Sigmoid colon (tissue), 4 donors: ENCODE measurements at regions not wholly inside any gene's neighbourhood (a gene's known extent, or its start where the extent isn't known, plus 50 kb on each side); places are given as distances from the start of the nearest gene placed in this dataset.

Experiments used
- CTCF ChIP-seq, 4 experiments: fragments of 450-650 bp in 3 of 4; fragments of 200-600 bp in 1 of 4; IDR thresholded peaks; one replicate each; pipeline ENCODE4 v1.5.1; 2016 to 2019; ENCODE audit warnings: antibody characterized with exemption in 4 of 4, mild to moderate bottlenecking in 3 of 4, moderate library complexity in 2 of 4
- POLR2AphosphoS5 ChIP-seq, 4 donors: sonication (generic); formaldehyde crosslinking; IDR thresholded peaks; one replicate each; pipeline ENCODE4 v1.6.1; 2017; ENCODE audit warnings: antibody characterized with exemption in 4 of 4

GRCh38 chr3:124292329-124292728 is 300.4 kb upstream of the ROPN1 start:
- no peak for TF ChIP-seq CTCF (IDR thresholded peaks at IDR 0.05)
- TF ChIP-seq POLR2AphosphoS5 (IDR thresholded peaks at IDR 0.05), result no peak
